HEK293T (cell line): ENCODE measurements at regions not wholly inside any gene's neighbourhood (a gene's known extent, or its start where the extent isn't known, plus 50 kb on each side); places are given as distances from the start of the nearest gene placed in this dataset.

Experiments
- BHLHE40 ChIP-seq: fragments of 450-650 bp; IDR thresholded peaks from 2 replicates; pipeline ENCODE4 v1.6.1; 2016; ENCODE audit warnings: mild to moderate bottlenecking, moderate library complexity, borderline replicate concordance
- ELF4 ChIP-seq: fragments of 450-650 bp; IDR thresholded peaks from 2 replicates; pipeline ENCODE4 v1.6.1; 2017; ENCODE audit warnings: antibody characterized with exemption
- FOXM1 ChIP-seq: fragments of 450-650 bp; IDR thresholded peaks from 2 replicates; pipeline ENCODE4 v1.6.1; 2017; ENCODE audit warnings: mild to moderate bottlenecking, borderline replicate concordance
- NFRKB ChIP-seq: fragments of 450-650 bp; IDR thresholded peaks from 2 replicates; pipeline ENCODE4 v1.6.1; 2016; ENCODE audit warnings: mild to moderate bottlenecking, moderate library complexity
- SP1 ChIP-seq: fragments of 450-650 bp; IDR thresholded peaks from 2 replicates; pipeline ENCODE4 v1.6.1; 2017
- ZNF384 ChIP-seq: fragments of 450-650 bp; IDR thresholded peaks from 2 replicates; pipeline ENCODE4 v1.6.1; 2016

DNA sequence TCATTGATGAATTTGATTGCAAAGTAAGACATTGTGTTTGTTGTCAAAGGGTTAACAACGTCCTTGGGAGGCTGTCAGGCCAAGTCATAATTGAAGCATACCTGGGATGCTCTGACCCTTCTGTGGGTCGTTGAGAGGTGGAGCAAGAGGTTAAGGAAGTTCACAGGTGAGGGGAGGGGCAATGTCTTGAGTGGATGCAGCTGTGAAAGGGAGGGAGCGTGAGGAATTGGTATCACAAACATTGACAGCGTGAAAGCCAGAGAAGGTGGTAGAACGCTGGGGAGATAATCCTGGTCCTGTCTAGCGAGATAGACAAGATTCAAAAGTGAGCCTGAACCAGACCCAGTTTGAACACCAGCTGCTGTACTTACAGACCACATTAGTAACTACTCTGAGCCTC is 79.4 kb downstream of the HES1 start:
- TF ChIP-seq ELF4 (no peak), ZNF384 (no peak), NFRKB (no peak), SP1 (no peak), FOXM1 (no peak), BHLHE40 (no peak)
